ENCODE measurements at regions not wholly inside any gene's neighbourhood (a gene's known extent, or its start where the extent isn't known, plus 50 kb on each side); places are given as distances from the start of the nearest gene placed in this dataset.

GRCh38 chr18:70985948-70986347, 697.1 kb downstream of the SOCS6 start:
- TF ChIP-seq ZNF609 (CRISPR knock-in tag; IDR thresholded peaks at IDR 0.05; ENCODE audit: borderline replicate concordance) (no peak), ATAD3A (CRISPR knock-in tag; IDR thresholded peaks at IDR 0.05) (no peak), NFKBIZ (CRISPR knock-in tag; IDR thresholded peaks at IDR 0.05) (no peak), ZNF280D (CRISPR knock-in tag; IDR thresholded peaks at IDR 0.05) (no peak), ZNF24 (IDR thresholded peaks at IDR 0.05) (no peak), BCLAF1 (IDR thresholded peaks at IDR 0.05) (no peak), SP1 (IDR thresholded peaks at IDR 0.05) (no peak), SP1 (CRISPR knock-in tag; IDR thresholded peaks at IDR 0.05) (no peak), RELA (CRISPR knock-in tag; IDR thresholded peaks at IDR 0.05) (no peak), E2F1 (CRISPR knock-in tag; IDR thresholded peaks at IDR 0.05) (no peak), EHMT2 (IDR thresholded peaks at IDR 0.05; ENCODE audit: borderline replicate concordance, low read depth, low read length) (no peak), TAF1 (CRISPR knock-in tag; IDR thresholded peaks at IDR 0.05) (no peak), CTCF (CRISPR knock-in tag; IDR thresholded peaks at IDR 0.05) (no peak), ZFX (CRISPR knock-in tag; IDR thresholded peaks at IDR 0.05; ENCODE audit: low read depth) (no peak), MAX (IDR thresholded peaks at IDR 0.05) (no peak)

All from HepG2 (cell line).